HL-60 (cell line): ENCODE measurements at regions not wholly inside any gene's neighbourhood (a gene's known extent, or its start where the extent isn't known, plus 50 kb on each side); places are given as distances from the start of the nearest gene placed in this dataset.

Experiments
- GABPA ChIP-seq: IDR thresholded peaks from 2 replicates; pipeline ENCODE4 v1.6.1; 2012; ENCODE audit warnings: low read depth
- POLR2AphosphoS5 ChIP-seq: IDR thresholded peaks from 2 replicates; pipeline ENCODE4 v1.6.1; 2012; ENCODE audit warnings: low read depth
- SPI1 ChIP-seq: IDR thresholded peaks from 2 replicates; pipeline ENCODE4 v1.6.1; 2012; ENCODE audit warnings: low read depth, mild to moderate bottlenecking, borderline replicate concordance
- TF ChIP-seq, protein P1 (sequence below): IDR thresholded peaks from one replicate; pipeline ENCODE4 v1.5.1; 2011; ENCODE audit warnings: low read length, control low read depth, inconsistent platforms; ENCODE audit not compliant: insufficient read depth
- TF ChIP-seq, protein P2 (sequence below): IDR thresholded peaks from 2 replicates; pipeline ENCODE4 v1.6.1; 2012; ENCODE audit warnings: low read depth; ENCODE audit not compliant: insufficient replicate concordance

DNA sequence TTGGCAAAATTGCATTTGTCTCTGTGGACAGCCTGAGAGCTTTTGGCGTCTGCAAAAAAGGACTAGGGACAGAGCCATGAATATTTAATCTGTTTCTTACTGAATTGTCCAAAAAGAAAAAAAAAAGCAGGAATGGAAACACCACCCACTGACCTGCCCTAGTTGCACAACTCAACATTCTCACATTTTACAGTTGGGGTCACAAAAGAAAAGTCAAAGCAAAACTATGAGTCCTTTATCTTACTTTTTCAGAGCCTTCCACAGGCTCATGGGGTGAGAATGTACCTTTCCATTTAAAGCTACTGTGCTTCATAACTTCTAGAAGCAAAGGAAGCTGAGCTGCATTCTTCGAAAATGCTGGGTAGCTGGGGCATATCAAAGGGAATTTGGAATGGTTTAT, 225.7 kb downstream of the FAM76B start:
- TF ChIP-seq, protein P1, sequence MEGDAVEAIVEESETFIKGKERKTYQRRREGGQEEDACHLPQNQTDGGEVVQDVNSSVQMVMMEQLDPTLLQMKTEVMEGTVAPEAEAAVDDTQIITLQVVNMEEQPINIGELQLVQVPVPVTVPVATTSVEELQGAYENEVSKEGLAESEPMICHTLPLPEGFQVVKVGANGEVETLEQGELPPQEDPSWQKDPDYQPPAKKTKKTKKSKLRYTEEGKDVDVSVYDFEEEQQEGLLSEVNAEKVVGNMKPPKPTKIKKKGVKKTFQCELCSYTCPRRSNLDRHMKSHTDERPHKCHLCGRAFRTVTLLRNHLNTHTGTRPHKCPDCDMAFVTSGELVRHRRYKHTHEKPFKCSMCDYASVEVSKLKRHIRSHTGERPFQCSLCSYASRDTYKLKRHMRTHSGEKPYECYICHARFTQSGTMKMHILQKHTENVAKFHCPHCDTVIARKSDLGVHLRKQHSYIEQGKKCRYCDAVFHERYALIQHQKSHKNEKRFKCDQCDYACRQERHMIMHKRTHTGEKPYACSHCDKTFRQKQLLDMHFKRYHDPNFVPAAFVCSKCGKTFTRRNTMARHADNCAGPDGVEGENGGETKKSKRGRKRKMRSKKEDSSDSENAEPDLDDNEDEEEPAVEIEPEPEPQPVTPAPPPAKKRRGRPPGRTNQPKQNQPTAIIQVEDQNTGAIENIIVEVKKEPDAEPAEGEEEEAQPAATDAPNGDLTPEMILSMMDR, result no peak
- no peak for TF ChIP-seq POLR2AphosphoS5
- TF ChIP-seq SPI1, result no peak
- no peak for TF ChIP-seq GABPA
- TF ChIP-seq, protein P2, sequence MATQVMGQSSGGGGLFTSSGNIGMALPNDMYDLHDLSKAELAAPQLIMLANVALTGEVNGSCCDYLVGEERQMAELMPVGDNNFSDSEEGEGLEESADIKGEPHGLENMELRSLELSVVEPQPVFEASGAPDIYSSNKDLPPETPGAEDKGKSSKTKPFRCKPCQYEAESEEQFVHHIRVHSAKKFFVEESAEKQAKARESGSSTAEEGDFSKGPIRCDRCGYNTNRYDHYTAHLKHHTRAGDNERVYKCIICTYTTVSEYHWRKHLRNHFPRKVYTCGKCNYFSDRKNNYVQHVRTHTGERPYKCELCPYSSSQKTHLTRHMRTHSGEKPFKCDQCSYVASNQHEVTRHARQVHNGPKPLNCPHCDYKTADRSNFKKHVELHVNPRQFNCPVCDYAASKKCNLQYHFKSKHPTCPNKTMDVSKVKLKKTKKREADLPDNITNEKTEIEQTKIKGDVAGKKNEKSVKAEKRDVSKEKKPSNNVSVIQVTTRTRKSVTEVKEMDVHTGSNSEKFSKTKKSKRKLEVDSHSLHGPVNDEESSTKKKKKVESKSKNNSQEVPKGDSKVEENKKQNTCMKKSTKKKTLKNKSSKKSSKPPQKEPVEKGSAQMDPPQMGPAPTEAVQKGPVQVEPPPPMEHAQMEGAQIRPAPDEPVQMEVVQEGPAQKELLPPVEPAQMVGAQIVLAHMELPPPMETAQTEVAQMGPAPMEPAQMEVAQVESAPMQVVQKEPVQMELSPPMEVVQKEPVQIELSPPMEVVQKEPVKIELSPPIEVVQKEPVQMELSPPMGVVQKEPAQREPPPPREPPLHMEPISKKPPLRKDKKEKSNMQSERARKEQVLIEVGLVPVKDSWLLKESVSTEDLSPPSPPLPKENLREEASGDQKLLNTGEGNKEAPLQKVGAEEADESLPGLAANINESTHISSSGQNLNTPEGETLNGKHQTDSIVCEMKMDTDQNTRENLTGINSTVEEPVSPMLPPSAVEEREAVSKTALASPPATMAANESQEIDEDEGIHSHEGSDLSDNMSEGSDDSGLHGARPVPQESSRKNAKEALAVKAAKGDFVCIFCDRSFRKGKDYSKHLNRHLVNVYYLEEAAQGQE, result no peak
